GM12891 (cell line): ENCODE measurements at regions not wholly inside any gene's neighbourhood (a gene's known extent, or its start where the extent isn't known, plus 50 kb on each side); places are given as distances from the start of the nearest gene placed in this dataset.

Experiments
- DNase-seq: peaks from one replicate; pipeline ENCODE4 v3.0.0; 2011; ENCODE audit warnings: low spot score; ENCODE audit not compliant: insufficient read length
- FAIRE-seq: peaks from 2 replicates; lab custom pipeline; 2011; peaks lifted over from hg19 to GRCh38; lab: Jason Lieb, UNC
- PAX5 ChIP-seq: IDR thresholded peaks from 2 replicates; pipeline ENCODE4 v1.6.1; 2011; ENCODE audit warnings: low read length, moderate library complexity, mild to moderate bottlenecking; ENCODE audit not compliant: insufficient read depth, severe bottlenecking
- POLR2A ChIP-seq: IDR thresholded peaks from 2 replicates; pipeline ENCODE4 v1.6.1; 2011; ENCODE audit warnings: low read depth, low read length, control low read depth
- POLR2AphosphoS5 ChIP-seq: IDR thresholded peaks from 2 replicates; pipeline ENCODE4 v1.6.1; 2011; ENCODE audit warnings: low read depth, low read length, control low read depth
- POU2F2 ChIP-seq: IDR thresholded peaks from 2 replicates; pipeline ENCODE4 v1.6.1; 2011; ENCODE audit warnings: low read depth, mild to moderate bottlenecking, control low read depth, low read length, moderate library complexity
- SPI1 ChIP-seq: IDR thresholded peaks from 2 replicates; pipeline ENCODE4 v1.6.1; 2011; ENCODE audit warnings: low read depth, low read length, control low read depth
- TAF1 ChIP-seq: IDR thresholded peaks from 2 replicates; pipeline ENCODE4 v1.6.1; 2011; ENCODE audit warnings: low read depth, low read length, control low read depth

DNA sequence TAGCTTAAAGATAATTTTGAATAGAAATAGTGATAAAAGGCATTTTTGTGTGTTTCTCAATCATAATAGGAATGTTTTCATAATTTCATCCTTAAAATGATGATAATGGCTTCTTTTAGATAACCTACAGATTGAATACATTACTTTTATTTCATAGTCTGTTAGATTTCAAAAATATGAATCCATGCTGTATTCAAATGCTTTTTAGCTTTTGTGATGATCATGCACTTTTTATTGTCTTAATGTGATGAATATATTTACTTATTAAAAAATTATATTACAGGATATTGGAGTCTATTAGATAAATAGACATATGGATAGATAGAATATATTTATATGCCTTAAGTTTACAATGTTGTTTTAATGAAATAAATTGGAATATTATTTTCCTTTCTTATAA, 886.8 kb upstream of the NOVA1 start:
- FAIRE-seq = no peak
- TF ChIP-seq POLR2AphosphoS5 = no peak
- no peak for TF ChIP-seq SPI1
- TF ChIP-seq PAX5 = no peak
- TF ChIP-seq TAF1 = no peak
- no peak for TF ChIP-seq POLR2A
- no peak for TF ChIP-seq POU2F2

DNA sequence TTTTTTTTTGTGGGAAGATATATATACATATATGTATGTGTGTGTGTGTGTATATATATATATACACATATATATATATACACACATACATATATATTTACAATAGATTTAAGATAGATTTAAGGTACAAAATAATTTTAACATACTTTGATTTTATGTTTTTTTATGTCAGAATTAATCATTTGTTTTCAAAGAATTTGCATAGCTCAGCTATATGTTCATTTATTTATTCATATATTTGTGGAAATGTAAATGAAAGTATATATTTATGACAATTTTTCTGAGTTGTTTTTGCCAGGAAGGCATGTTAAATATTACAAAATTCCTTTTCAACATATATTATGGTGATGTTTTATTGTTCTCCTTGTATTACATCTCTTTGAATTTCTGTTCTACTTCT, 887.4 kb upstream of the NOVA1 start:
- TF ChIP-seq SPI1 (no peak), POLR2A (no peak), POU2F2 (no peak), POLR2AphosphoS5 (no peak), PAX5 (no peak), TAF1 (no peak)
- FAIRE-seq = no peak
- DNase-seq = no peak

More for the DNA sequence above, 886.8 kb upstream of the NOVA1 start:
- DNase-seq = no peak

DNA sequence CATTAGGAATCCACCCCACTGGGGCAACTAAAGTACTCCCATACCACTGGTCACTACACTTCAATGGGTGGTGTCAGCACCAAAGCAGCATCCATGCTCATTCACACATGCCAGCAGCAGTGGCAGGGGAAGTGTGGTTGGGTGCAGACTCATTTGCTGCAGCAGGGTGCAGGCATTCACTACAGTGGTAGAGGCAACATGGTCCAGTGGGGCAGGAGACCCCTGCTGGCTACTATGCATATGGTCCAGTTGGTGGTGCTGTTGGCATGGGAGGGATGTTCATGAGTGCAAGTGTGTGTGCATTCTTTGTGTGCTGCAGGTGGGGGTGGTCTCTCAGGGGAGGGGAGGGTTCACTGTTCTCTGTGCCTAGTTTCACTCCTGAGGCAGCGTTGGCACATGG, 908.4 kb upstream of the NOVA1 start:
- no peak for DNase-seq
- FAIRE-seq = no peak
- no peak for TF ChIP-seq TAF1
- no peak for TF ChIP-seq POLR2A
- no peak for TF ChIP-seq POLR2AphosphoS5
- TF ChIP-seq PAX5 = no peak
- no peak for TF ChIP-seq POU2F2
- TF ChIP-seq SPI1 = no peak

GRCh38 chr14:27528328-27528727, 930.5 kb upstream of the NOVA1 start:
- FAIRE-seq (no peak), DNase-seq (no peak)
- TF ChIP-seq TAF1 (no peak), POLR2A (no peak), PAX5 (no peak), SPI1 (no peak), POLR2AphosphoS5 (no peak), POU2F2 (no peak)

DNA sequence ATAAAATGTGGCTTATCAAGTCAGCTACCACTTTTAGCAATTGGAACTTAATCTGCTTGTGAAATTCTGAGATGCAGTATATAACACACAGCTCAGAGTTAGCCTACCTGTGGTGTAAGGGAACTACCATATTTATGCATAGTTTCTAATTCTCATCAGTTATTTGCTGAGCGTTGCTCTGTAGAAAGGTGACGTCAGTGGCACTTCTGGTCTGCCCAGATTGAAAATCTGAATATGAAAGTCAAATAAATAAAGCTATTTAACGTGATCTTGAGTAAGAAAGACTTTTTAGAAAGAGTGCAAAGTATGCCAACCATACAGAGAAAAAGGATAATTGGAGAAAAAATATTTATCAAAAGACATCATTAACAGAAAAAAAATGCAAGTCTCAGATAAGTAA, 938.9 kb upstream of the NOVA1 start:
- FAIRE-seq (no peak), DNase-seq (no peak)
- no peak for TF ChIP-seq POU2F2
- no peak for TF ChIP-seq TAF1
- TF ChIP-seq SPI1 = no peak
- TF ChIP-seq POLR2AphosphoS5 = no peak
- TF ChIP-seq POLR2A = no peak
- no peak for TF ChIP-seq PAX5

- FAIRE-seq (no peak), DNase-seq (no peak)
- TF ChIP-seq PAX5 = no peak
- no peak for TF ChIP-seq SPI1
- no peak for TF ChIP-seq POLR2AphosphoS5
- TF ChIP-seq POLR2A = no peak
- no peak for TF ChIP-seq TAF1
- no peak for TF ChIP-seq POU2F2
Measured at GRCh38 chr14:27546111-27546510, 948.3 kb upstream of the NOVA1 start.

GRCh38 chr14:27553790-27554189, 956.0 kb upstream of the NOVA1 start:
- FAIRE-seq (no peak), DNase-seq (no peak)
- TF ChIP-seq TAF1 (no peak), POU2F2 (no peak)

GRCh38 chr14:27557445-27557844, 959.6 kb upstream of the NOVA1 start:
- FAIRE-seq (no peak), DNase-seq (no peak)
- TF ChIP-seq TAF1 (no peak), POU2F2 (no peak), POLR2AphosphoS5 (no peak), PAX5 (no peak), POLR2A (no peak), SPI1 (no peak)

DNA sequence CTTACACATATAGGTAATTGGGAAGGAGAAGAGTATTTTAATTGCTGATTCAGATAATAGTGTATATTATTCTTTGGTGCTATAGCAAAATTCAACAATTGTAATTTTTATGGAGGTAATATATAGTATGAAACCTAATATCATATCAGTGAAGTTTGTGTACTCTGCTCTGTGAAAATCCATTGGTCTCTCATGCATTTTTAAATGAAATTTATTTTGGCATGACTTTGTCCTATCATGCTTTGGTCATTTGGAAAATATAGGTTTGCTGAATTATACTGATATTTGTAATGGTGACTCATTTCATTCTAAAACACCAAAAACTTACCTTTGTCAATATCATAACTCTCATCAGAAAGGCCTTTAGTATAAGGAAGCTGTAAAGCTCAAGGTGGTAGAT, 962.0 kb upstream of the NOVA1 start:
- no peak for DNase-seq
- FAIRE-seq = no peak
- no peak for TF ChIP-seq POU2F2
- TF ChIP-seq SPI1 = no peak
- no peak for TF ChIP-seq PAX5
- TF ChIP-seq TAF1 = no peak
- no peak for TF ChIP-seq POLR2AphosphoS5
- TF ChIP-seq POLR2A = no peak

DNA sequence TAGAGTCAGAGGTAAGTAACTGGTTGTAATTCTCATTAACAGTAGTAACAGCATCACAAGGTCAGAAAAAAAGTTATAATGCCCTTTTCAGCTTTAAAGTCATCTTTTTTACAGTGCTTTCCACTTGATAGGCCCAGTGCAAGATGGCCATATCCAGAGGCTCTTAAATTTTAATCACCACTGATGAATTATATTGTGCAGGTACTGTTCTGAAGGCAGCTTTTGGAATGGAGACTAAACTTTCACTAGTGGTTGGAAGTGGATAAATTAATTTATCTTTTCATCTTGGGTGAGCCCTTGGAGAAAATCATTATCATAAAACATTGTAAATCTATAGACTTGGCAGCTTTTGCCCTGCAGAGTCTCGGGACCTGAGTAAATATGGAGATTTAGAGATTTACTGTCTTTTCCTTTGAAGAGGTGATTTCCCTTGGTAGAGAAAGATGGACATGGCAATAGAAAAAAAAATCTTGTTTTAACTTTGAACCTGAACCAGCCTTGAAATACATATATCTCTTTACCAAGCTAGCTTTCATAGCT, 969.1 kb upstream of the NOVA1 start:
- no peak for FAIRE-seq
- TF ChIP-seq POLR2A = no peak
- TF ChIP-seq SPI1 = no peak
- TF ChIP-seq TAF1 = no peak
- no peak for TF ChIP-seq PAX5
- no peak for TF ChIP-seq POU2F2
- no peak for TF ChIP-seq POLR2AphosphoS5
- no peak for DNase-seq

DNA sequence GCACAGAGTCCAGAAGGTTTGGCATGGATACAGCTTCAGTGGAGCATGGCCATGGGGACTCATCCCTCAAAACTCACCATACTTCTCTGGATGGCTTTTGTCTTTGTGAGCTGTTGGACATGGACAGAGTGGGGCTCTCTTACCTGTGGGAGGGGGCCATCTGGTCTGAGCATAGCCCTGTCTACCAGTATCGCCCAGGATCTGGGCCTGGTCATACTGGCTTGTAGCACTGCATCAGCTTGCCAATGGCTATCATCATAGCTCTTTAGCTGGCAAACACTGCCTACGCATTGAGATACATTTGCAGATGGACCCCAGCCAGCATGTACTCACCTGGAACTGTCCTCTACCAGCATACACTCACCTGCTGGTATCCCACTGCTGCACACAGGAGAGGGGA, 975.2 kb upstream of the NOVA1 start:
- DNase-seq (no peak), FAIRE-seq (no peak)
- no peak for TF ChIP-seq POU2F2
- no peak for TF ChIP-seq TAF1
- TF ChIP-seq POLR2AphosphoS5 = no peak
- no peak for TF ChIP-seq POLR2A
- TF ChIP-seq SPI1 = no peak
- no peak for TF ChIP-seq PAX5
